ENCODE measurements at regions not wholly inside any gene's neighbourhood (a gene's known extent, or its start where the extent isn't known, plus 50 kb on each side); places are given as distances from the start of the nearest gene placed in this dataset.

DNA sequence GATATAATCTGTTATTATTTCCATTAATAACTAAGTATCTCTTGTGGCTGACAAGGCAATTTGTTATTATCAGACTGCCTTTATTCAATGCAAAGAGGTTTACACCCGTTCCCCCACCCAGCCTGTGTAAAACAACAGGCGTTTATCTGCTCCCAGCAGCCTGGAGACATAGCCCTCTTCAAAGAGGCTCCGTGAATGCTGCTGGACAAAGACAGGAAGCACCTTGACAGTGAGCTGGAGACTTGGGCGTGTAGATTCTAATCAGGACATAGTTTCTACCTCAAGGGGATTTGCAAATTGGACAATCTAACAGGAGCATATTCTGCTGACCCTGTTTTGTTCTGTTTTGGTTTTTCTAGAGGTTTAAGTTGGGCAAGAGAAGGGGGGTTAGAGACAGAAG lies 733.0 kb upstream of the KIRREL3 start:
- DNase-seq (ENCODE audit: low read depth in 2 of 2) = no peak

DNA sequence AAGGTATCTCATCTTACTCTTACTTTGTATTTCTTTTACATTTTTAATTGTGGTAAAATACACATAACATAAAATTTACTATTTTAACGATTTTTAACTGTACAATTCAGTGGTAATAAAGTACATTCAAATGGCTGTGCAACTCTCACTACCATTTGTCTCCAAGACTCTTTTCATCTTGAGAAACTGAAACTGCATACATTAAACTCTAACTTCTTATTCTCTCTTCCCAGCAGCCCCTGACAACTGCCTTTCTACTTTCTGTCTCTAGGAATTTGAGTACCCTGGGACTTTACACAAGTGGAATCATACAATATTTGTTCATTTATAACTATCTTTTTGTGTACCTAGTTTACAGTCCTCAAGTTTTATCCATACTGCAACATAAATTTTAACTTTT lies 725.8 kb upstream of the KIRREL3 start:
- no peak for DNase-seq (ENCODE audit: low read depth in 2 of 2)

DNA sequence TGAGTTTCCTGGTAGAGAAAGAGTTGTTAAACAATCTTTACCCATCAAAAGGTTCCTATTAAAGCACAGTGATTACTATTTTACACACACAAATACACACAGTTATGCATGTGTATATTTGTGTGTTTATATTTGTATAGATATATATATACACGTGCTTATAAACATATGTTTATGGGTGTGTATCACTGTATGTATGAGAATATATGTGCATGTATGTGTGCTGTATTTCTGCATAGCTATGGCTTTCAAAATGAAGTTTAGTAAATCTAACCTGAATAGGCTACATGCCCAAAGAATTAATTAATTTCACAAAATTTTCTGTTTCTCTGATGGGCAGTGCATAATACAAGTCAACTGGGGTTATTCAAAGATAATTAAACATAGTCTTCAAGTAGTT lies 723.1 kb upstream of the KIRREL3 start:
- DNase-seq (ENCODE audit: low read depth in 2 of 2) = no peak

DNA sequence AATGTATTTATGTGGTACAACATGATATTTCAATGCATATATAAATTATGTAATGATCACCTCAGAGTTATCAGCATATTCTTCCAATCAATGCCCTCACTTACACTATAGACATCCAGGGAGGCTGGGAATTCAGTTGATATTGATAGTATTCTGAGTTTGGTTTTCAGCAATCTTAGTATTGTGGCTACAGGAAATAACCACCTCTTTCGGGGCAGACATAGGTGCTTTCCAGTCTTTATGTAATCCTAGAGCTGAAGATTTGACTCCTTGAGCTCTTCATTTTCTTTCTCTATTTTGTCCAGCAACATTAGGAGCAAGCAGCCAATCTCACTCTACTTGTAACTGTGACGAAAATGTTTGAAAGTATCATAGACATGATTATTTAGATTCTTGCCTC lies 712.7 kb upstream of the KIRREL3 start:
- no peak for DNase-seq (ENCODE audit: low read depth in 2 of 2)

DNA sequence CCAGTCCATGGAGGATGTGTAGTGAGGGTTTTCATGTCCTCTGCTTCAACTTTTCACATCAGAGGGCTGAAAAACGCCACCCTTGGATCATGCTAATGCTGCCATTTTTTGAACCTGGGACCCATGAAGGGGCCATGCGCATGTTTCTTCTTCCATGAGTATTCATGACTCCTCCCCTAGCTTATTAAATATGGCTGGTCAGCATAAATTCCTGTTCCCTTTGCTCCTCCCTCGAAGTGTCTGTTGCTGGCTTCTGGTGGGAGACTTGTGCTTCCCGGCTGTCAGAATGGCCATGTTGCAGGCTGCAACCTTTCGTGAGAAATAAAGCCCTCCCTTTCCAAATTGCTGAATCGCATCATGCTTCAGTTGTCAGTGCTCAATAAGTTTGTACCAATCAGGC lies 711.2 kb upstream of the KIRREL3 start:
- no peak for DNase-seq (ENCODE audit: low read depth in 2 of 2)

DNA sequence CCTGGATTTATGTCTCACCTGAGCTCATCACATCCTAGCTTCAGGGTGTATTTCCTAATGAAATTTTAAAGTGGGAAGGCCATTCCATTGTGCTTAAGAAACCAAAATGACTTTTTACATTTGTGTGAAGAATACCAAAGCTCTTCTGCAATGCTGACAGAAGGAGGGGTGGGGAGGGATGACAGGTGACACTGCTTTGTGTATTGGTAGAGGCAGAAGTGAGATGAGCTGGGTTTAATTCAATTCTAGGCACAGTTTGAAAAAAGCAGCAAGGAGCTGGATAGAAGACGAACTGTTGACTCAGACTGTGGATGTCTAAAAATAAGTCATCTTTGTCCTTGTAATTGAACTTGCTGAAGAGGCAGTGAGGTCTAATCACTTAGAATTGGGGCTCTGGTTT lies 710.3 kb upstream of the KIRREL3 start:
- no peak for DNase-seq (ENCODE audit: low read depth in 2 of 2)

DNA sequence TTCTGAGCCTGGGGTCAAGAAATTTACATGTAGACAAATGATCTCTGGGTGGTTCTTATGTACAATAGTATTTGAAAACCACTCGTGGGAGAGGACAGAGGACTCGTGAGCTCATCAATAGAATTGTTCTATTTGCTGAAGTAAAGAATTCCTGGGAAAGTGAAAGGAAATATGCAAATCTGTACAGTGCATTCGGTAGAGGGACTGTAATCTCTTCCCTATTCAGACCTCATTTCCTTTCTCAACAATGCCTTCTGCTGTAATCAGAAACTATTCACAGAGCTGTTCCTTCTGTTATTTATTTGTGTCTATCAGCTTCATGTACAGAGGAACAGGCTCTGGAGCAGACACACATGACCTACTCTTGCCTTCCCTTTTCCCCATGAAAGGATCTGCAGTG lies 709.4 kb upstream of the KIRREL3 start:
- no peak for DNase-seq (ENCODE audit: low read depth in 2 of 2)

DNA sequence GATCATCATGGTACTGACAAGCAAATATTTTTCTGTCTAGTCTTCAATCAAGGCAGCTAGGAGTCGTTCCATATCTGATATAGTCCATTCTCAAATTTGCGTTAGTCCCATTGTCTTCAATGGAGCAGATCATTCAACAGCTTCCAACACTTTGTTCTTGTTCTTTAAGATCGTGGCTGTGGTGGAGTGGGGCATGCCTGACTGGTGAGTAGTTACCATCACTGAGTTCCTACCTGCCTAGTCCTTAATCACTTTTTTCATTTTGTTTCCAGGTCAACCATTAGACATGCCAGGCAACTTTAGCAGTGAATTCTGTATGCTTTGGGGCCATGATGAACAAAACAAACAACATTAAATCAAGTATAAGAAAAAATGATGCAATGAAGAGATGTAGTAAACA lies 693.1 kb upstream of the KIRREL3 start:
- no peak for DNase-seq (ENCODE audit: low read depth in 2 of 2)

DNA sequence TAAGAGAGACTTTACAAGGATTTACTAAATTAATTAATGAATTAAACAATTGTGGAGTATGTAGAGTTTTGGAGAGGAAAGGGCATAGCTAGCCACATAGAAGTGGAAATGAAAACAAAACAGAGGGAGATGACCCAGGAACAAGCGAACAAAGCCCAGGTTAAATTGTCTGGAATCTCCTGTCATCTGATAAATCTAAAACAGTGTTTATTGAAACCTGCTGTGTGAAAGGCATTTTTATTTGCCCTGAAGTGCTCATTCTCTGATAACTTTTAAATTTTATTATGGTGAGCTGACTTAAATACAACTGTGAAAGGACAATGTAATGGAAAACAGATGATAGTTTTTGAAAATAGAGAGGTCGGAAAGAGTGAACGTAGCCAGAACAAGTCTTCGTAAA lies 682.8 kb upstream of the KIRREL3 start:
- no peak for DNase-seq (ENCODE audit: low read depth in 2 of 2)

DNA sequence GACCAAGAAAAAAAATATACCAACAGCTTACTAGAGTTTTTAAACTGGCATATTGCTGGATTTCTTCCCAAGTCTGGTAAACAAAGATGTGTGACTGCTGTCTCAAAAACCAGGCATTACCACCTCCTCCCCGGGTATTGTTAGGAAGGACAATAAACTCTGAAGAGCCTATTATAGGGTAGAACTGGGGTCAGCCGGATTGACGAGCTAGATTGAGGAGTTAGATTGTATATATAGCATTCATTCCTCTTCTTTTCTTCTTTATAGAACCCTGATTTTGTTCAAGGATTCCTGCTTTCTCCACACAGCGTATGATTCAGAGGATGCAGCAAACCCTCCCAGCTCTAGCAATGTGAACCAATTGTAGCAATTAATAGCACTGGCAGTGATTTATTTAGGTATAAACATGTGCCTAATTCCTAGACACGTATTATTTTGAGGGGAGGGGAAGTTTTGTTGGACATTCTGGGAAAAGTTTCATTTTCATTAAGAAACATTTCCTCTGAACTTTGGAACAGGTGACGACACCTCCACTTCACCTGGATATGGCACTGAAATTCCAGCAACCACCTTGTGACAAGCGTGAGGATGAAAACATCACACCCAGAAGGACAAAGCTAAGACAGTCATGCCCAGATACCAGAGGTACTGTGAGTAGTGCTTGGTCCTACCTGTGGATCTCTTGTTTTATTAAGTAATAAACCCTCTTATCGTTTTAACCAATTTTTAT lies 679.4 kb upstream of the KIRREL3 start:
- no peak for DNase-seq (ENCODE audit: low read depth in 2 of 2)

DNA sequence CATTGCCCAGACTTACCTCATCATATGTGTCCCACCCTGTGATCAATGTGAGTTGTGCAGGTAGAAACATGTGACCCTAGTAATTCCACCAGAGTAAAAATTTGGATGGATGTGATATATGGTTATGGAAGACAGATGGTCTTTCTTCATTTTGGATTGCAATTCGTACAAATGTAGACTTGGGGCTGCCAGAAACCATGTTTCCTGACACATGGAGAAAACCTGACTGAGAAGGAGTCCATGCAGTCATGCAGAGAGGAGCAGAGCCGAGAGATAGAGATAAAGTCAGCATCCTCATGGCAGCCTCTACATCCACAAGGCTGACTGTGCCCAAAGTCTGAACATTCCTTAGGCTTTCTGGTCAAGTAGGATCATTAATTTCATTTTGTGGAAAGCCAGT lies 678.1 kb upstream of the KIRREL3 start:
- DNase-seq (ENCODE audit: low read depth in 2 of 2) = no peak

DNA sequence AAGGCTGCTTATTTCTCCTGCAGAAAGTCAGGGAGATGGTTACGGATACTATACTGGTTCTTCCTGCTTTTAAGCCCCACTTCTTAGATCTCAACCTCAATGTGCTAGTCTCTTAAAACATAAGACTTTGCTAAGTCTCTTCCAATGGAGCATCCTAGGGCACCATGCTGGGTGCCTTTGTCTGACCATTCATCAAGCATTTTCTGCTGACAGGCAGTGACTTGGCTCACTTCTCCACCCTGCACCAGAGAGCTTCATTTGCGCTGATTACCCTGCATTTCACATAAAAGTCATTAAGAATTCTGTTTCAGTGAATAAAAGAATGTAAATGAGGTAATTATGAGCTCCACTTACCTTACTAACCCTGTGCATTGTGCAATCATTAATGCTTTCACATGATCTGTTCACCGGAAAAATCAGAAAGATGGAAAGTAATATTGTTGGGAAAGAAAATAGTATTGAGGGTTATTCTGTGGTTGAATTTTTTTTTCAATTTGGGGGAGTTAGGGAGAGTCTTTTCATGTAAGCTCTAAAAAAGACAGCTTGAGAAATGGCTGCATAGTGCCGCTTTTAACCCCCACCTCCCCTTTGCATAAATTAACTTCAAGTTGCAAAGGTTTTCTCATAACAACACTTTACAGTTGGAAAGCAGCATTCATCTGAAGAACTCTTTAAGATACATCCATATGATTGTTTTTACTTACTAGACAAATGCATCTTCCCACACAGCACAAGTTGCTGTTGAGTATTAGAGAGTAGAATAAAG lies 677.3 kb upstream of the KIRREL3 start:
- no peak for DNase-seq (ENCODE audit: low read depth in 2 of 2)

DNA sequence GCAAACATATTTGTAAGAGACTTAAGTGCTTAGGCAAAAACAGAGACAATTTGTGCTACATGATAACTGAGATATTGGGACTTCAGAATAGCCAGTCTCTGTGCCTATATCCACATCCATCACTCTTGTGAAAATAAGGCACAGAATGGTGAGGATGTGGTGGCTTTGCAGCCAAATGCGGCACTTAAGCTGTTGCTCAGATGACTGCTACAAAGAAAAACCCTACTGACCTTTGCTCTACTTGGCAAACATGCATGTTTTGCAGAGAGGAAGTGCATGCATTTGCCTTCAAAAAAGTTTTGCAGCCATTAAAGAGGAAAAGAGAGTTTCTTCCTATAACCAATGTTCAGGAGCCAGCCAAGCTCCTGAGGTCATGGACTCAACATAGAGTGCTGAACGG lies 675.0 kb upstream of the KIRREL3 start:
- DNase-seq (ENCODE audit: low read depth in 2 of 2) = no peak

DNA sequence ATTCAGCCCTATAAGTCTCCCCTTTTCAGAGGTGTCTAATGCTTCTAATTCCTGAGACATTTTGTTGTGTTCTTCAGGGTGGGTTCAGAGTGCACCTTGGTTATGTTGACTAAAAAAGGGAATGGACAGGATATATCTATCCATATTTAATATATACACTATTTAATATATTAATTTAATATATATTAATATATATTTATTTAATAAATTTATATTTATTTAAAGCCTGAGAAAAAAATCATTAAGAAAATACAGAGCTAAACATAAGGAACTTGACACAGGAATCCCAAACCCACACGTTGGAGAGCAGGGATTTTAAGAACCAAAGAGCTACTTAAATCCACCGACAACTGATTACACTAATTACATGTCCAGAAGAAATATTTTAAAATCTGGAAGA lies 674.2 kb upstream of the KIRREL3 start:
- DNase-seq (ENCODE audit: low read depth in 2 of 2) = no peak

DNA sequence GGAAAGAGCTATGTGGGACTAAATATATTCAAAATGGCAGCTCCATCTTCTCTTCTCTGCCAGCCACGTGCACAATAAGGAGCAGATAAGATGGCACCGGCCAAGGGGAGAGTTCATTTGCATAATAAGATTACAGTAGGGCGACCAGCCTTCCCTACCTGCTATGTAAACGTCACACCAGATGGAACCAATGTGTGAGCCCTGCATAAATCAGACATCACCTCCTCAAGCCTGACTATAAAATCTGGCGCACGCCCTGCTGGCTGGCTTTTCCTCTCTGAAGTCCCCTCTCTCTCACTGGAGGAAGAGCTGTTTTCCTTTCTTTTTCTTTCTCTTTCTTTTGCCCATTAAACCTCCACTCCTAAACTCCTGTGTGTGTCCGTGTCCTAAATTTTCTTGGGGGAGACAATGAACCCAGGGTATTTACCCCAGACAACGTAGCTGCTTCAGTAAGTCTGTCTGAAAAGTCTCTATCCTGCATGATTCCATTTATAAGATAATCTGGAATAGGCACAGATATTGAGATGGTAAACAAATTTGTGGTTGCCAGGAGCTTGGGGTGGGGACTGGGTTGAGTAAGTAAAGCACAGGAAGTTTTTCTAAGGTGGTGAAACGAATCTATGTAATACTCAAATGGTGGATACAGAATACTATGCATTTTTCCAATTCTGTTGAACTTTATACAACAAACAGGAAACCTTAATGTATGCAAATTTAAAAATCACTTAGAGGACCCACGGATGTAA lies 670.0 kb upstream of the KIRREL3 start:
- no peak for DNase-seq (ENCODE audit: low read depth in 2 of 2)

DNA sequence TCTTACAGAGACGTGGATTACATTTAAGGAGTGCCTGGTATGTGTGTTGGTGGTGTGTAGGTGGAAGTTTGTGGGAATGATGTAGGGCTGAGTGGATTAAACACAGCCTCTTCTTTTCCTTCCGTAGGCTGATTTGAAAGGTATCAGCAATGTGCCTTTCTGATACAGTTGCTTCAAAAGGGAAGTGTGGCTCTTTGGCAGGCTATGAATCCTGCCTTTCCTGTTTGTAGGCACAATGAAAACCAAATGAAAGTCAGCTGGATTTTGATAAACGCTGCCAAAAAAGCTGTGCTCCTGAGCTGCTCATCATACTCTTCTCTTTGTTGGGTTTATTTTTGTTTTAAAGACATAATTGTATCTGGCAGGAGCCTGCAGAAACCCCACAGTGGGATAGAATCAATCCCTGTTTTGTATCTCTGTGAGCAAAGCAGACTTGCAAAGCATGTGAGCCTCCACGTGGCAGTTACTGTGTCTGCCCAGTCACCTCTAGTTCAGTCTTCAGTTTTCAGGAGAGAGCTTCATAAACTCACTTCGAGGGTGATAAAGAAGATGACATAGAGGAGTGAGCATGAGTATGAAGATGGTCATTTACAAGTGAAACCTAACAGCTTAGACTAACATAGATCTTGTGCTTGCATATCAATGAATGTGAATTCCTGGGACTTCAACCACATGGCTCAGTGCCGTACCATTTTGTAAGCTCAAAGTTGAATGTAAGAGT lies 655.7 kb upstream of the KIRREL3 start:
- no peak for DNase-seq (ENCODE audit: low read depth in 2 of 2)

DNA sequence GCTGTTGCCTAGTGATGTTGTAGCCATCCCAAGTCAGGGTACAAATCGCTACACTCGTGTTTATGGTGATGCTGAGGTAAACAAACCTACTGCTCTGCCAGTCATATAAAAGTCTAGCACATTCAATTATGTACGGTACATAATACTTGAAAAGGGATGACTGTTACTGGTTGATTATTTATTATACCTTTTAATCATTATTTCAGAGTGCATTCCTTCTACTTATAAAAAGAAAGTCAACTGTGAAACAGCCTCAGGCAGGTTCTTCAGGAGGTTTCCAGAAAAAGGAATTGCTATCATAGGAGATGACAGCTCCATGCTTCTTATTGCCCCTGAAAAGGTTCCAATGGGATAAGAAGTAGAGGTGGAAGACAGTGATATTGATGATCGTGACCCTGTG lies 652.5 kb upstream of the KIRREL3 start:
- no peak for DNase-seq (ENCODE audit: low read depth in 2 of 2)

DNA sequence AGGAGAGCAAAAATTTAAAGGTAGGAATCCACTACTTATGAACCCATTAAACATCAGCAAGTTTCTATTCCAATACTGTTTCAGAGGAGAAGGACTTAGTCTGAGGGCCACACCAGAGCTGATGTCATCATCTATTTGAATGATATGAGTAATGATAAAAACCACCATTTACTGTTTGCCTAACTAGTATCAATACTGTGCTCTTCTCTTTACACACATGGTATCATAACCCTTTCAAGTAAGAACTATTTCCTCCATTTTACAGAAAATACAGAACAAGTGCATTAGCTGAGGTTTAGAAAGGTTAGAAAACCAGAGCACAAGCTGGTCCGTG lies 651.3 kb upstream of the KIRREL3 start:
- DNase-seq (ENCODE audit: low read depth in 2 of 2) = no peak

DNA sequence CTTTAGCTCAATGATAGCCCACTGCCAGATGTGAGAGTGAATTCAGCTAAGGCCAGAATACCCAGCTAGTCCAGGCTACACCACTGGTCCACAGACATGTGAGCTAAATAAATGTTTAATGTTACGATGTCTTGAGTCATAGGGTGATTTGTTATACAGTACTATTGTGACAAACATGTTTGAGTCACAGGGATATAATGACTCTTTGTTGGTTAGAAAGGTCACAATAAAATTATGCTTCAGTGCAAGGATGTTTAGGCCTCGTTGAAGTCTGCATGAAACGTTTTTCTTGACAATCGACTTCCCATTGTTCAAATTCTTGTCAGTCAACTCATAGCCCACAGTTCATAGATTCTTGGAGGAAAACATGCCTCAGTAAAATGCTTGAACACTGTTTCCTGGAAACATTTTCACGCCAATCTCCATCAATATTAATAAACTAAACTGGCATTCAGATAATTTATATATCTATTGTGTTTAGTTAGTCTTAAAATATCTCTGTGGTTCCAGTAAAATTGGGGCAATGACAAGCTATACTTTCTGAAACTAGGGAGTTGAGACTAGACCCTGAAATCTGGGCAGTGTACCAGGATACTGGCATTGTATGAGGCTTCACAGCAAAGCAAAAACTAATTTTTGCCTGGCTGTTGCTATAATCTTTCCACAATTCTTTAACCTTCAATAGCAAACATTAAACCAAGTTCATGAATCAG lies 650.8 kb upstream of the KIRREL3 start:
- DNase-seq (ENCODE audit: low read depth in 2 of 2) = no peak

DNA sequence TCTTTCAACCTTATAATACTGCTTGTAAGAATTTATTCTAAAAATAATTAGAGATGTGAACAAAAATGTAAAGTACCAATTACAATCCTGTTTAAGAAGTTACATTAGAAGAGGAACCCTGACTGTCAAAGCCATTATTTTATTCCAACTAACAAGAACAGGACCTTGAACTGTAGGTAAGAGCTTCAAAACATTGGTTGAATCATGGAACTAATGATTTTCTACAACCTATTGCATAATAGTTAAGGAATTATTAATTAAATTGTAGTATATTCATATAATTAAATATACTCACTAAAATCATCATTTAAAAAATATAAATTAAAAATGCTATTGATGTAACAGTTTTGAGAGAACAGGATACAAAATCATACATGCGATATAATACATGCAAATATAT lies 649.4 kb upstream of the KIRREL3 start:
- DNase-seq (ENCODE audit: low read depth in 2 of 2) = no peak

DNA sequence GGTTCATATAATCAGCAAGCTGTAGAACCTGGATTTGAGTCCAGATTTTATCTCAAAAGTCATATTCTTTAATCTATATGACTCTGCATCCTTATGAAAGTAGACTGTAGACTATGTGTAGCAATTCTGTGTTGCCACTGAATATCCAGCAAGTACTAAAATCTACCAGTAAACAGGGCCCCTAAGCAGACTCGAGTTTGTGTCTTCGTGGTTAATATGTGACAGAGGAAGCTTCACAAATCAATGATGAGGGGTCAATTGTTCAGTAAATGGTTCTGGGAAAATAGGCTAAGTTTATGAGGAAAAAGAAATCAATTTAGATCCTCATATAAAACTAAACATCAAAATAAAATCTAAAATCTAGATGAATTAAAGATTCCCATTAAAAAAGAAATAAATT lies 648.5 kb upstream of the KIRREL3 start:
- DNase-seq (ENCODE audit: low read depth in 2 of 2) = no peak

DNA sequence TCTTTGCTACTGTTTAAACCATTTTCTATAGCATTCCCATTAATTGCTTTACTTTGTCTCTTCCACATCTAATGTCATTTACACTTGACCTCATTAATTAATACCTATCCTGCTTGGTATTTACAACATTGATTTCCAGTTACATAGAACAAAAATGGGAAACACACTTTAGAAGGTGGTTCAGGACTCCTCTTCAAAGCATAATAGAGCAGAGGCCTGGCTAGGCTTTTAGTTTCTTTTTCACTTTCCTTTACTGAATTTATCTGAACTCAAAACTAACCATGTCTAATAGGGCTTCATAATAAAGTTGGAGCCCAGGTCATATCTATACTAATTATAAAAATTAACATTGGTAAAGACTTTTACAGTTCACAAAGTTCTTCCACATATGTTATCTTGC lies 648.0 kb upstream of the KIRREL3 start:
- DNase-seq (ENCODE audit: low read depth in 2 of 2) = no peak
